GM19328 (cell line): ENCODE measurements at regions not wholly inside any gene's neighbourhood (a gene's known extent, or its start where the extent isn't known, plus 50 kb on each side); places are given as distances from the start of the nearest gene placed in this dataset.
"Not testable (repeated sequence)": the region's sequence is repeated elsewhere in the genome, so short reads cannot be mapped to it uniquely, and the experiment has no call there.

Source experiments
- ATAC-seq: cut with Tn5 transposase; IDR thresholded peaks from one replicate; pipeline ENCODE4 v1.9.1; 2021; ENCODE audit warnings: mild to moderate bottlenecking, moderate library complexity; ENCODE audit not compliant: unreplicated experiment

DNA sequence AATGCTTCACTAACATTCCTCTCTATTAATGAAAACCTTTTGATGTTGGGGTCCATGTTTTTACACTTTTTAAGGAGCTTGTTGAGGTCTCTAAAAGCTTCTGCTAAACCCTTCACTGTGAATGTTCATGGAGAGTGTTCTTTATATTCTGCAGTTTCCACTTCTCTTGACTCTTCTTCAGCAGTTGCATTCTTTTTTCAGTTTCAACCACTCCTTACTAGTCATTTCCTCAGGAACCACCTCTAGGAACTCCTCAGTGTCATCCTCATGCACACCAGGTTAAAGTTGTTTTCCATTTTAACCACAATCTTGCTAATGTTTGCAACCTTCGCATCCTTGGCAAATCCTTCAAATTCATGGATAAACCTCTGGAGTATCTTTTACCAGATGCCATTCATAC is 821.6 kb downstream of the ANKRD7 start:
- ATAC-seq: no peak

DNA sequence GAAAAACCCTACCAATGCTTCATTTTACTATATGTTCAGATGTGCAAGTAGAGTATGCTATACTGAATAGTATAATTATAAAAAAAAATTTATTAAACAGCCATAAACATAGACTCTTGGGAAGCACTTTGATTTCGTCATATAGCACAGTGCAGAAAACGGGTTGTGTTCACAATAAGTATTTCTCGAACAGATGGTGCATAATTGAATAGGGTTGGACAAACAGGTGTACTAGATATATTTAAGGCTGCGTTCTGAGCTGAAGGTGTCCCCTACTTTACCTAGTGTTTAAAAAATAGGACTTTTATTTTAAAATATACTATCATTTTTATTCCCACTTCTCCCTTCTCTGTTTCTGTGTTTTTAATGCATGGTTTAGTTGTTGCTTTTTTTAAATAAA is 841.5 kb downstream of the ANKRD7 start:
- no peak for ATAC-seq

DNA sequence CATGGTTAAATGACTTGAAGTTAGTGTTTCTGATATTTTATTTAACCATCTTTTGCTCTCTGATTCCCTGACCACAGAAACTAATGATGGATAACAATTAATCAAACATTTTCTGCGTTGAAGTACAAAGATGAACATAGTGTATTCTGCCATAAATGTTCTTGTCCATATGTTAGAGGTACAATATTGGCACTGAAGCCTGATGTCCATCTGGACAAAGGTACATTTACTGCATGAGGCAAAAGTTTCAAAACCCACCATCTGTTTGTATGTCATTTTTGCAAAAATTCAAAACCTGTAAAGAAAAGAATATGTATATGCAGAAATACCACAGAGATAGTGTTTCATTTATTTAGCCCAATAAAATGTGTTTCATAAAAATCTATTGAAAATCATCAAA is 861.5 kb downstream of the ANKRD7 start:
- ATAC-seq: no peak

DNA sequence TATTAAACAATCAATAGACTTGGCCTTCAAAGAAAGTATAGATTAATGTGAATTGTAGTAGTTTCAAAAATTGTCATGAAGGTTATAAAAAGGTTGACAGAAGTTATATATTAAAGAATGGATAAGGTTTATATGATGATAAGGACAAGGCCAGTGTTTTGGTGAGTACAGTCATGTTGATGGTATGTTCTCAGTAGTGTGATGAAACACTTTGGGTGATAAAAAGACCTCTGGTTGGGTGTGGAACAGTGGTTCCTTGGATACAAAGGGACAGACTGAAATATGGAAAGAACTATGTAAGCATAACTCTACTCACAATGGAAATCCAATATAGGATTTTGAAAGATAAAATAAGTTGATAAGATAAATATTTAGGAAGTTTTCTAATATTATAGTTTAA is 866.3 kb downstream of the ANKRD7 start:
- no peak for ATAC-seq

DNA sequence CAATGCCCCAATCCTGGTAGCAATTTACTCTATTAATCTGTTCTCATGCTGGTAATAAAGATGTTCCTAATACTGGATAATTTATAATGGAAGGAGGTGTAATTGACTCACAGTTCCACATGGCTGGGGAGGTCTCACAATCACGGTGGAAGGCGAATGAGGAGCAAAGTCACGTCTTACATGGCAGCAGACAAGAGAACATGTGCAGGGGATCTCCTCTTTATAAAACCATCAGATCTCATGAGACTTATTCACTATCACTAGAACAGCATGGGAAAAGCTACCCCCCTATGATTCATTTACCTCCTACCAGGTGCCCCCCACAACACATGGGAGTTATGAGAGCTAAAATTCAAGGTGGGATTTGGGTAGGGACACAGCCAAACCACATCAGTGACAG is 872.2 kb downstream of the ANKRD7 start:
- no peak for ATAC-seq

DNA sequence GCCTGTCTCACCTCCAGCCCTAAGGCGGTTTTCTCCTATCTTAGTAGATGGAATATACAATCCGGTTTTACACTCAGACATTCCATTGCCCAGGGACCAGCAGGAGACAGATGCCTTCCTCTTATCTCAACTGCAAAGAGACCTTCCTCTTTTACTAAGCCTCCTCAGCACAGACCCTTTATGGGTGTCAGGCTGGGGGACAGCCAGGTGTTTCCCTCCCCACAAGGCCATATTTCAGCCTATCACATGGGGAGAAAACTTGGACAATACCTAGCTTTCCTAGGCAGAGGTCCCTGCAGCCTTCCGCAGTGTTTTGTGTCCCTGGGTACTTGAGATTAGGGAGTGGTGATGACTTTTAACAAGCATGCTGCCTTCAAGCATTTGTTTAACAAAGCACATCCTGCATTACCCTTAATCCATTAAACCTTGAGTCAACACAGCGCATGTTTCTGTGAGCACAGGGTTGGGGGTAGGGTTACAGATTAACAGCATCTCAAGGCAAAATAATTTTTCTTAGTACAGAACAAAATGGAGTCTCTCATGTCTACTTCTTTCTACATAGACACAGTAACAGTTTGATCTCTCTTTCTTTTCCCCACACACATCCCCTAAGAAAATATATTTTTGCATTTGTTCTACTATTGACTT is 876.2 kb downstream of the ANKRD7 start:
- ATAC-seq: not testable (repeated sequence)

DNA sequence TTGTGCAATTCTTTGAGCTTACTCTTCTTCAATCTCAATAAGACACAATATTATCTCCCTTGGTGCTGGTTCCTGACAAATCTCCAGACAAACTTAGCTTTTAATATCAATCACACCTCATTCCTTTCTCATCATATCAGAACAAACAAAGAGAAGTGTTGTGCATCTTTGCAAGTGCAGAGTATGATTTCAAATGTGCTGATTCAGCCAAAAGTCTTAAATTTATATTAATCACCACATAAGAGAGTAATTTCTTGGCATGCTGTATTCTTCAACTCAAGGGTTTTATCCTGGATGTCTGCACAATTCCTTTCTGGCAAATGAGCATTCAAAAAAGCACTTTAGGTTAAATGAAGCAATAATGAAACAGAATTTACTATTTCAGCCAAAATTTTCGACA is 877.8 kb downstream of the ANKRD7 start:
- ATAC-seq: no peak

DNA sequence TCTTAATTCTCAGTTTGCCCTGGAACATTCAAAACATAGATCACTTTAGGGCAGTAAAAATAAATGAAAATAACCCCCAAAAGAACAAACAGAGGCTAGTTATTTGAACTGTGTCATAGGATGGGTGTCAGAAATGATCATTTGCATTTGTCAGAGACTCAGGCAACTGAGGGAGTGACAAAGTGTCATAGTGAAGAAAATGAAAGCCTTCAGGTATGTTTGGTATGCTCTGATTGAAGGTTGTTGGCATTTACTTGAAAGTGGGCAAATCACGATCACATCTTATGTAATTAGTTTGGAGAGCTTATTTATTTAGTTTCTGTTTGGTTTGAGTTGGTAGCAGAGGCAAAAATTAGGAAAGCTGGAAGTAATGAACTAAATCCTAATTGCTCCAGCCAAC is 880.9 kb downstream of the ANKRD7 start:
- no peak for ATAC-seq

DNA sequence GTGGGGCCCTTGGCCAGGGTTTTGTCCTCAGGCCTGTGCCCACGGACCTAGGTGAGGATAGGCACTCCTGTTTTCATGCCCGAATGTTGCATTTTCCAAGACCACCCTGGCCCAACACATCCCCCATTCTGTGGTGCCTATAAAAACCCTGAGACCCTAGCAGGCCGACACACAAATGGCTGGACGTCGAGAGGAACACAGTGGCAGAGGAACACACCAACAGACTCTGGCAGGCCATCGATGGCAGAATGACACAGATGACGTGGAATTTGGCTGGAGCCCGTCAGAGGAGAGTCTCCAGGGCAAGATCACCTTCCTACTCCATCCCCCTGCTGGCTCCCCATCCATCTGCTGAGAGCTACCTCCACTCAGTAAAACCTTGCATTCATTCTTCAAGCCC is 898.8 kb downstream of the ANKRD7 start:
- no peak for ATAC-seq

DNA sequence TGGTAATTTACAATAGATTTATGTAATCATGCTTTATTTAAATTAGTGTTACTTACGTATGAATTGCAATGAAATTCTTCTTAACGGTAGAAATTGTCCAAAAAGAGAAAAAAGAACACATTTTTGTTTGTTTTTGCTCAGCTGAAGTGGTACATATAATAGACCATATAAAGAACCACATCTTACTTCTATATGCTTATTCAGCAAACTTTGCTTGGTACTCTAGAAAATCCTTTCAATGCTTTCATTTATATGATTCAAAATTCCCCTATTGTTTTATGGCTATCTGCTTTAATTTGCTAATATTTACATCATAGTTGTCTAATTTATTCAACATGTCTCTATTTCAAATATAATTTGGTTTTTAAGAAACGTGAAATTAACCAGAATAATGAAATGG is 903.2 kb downstream of the ANKRD7 start:
- ATAC-seq: no peak

DNA sequence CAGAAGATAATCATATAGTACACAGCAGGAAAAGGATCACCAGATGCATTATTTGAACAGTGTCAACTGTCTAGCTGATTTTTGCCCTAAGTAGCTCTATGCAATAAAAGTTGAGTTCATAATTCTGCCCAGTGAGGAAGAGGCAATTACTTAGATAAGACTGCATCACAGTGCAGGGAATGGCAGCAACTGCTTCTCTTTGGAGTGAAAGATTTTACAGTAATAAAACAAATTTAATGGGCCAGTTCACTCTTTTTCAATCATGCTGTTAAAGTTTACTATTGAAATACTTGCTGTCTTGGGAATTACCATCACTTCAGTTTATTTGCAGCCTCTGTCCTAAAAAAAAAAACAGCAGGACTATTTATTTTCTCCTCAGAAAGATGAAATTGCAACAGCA is 907.9 kb downstream of the ANKRD7 start:
- ATAC-seq: no peak

DNA sequence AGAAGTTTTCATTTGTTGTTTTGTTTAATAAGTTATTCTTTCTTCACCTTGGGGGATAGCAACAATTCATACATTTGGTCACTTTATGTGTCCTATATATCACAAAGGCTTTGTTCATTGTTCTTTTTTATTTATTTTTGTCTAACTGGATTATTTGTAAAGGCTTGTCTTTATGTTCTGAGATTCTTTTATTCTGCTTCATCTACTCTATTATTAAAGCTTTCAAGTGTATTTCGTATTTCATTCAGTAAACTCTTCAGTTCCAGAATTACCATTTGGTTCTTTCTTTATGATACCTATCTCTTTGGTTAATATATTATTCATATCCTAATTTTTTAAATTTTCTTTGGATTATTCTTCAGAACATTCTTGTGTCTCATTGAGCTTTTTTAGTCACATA is 942.9 kb downstream of the ANKRD7 start:
- no peak for ATAC-seq

DNA sequence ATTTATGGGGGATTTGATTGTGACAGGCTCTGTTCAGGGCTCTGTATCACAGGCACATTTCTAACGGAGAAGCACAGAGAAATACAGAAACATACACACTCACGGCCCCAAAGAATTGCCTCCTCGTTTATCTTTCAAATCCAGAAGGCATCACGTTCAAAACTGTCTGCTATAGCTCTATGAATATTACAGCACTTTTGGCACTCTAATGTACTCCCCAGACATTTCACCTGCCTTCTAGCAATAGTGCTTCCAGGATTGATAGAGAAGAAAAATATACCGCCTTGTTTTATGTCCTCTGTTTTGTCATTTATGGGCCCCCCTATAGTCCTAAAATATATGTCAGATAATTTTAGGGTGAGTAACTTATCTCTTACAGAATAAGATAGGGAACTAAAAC is 947.5 kb downstream of the ANKRD7 start:
- no peak for ATAC-seq

DNA sequence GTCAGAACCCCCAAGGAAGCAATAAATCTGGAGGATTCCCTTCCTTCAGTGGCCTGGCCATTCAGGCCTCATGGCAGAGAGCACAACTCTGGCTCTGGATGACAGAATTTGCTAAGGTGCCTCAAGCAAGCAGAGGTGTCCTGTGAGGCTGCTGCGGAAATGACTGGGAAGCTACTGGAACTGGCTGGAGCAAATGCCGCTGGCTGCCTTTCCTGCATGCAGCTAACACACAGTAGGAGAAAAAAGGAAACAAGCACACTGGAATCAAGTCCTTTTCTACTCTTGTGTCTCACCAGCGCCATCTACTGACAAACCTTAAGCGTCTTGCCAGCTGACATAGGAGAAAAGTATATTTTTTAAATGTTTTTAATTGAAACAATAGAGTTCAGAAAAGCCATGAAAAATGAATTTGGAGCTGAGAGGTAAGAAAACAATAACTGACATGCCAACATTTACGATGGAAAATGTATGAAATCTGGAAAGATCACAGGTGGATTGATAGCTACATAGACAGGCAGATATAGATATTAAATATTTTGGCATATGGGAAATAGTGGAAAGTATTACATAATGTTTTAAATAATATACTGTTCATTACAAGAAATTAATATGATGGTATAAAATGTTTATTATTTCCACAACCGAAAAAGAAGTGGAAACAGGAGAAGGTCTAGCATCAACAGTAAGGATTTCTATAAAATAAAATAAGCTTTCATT is 951.6 kb downstream of the ANKRD7 start:
- peak; percentile 72 for ATAC-seq

DNA sequence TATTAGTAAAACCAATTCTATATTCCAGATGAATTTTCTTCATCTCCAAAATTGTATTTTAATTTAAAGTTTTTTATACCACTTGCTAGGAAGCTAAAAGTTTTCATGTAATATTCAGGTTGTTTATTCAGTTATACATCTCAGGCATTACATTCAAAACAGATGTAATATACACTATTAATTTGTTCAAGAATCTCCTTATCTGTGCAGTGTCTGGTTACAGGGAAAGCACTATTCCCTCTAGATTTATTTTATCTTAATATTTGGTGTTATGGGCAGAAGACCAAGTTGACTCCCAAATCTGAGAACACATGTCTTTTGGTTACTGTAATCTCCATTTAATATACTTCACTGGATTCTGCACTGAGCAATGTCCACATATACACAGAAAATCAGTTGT is 953.4 kb downstream of the ANKRD7 start:
- ATAC-seq: no peak

DNA sequence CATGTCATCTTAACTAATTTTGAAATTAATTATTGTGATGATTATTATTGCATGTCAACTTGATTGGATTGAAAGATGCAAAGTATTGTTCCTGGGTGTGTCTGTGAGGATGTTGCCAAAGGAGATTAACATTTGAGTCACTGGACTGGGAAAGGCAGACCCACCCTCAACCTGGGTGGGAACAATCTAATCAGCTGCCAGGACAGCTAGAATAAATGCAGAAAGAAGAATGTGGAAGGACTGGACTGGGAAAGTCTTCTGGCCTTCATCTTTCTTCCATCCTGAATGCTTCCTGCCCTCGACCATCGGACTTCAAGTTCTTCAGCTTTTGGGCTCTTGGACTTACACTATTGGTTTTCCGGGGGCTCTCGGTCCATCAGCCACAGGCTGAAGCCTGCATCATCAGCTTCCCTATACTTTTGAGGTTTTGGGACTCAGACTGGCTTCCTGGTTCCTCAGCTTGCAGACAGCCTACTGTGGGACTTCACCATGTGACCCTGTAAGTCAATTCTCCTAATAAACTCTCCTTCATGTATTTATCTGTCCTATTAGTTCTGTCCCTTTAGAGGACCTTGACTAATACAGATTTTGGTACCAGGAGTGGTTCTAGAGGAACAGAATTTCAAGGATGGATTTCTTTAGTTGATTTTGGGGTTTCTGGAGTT is 959.8 kb downstream of the ANKRD7 start:
- ATAC-seq: no peak

DNA sequence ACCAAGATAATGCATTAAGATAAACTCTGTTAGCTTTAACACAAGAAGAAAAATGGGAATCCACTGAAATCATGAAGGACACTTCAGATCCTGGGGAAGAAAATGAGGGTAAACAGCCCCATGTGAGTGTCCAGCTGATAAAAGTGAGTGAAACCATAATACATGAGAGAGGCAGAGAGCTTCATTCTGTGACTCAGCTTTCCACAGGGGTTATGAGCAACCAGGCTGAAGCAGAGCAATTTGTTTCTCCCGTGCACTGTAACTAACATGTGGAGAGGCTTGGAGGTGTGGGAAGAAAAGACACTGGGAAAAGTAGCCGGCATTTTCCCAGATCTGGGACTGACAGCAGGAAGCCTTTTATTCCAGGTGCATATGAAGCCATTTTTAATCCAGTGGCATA is 971.7 kb downstream of the ANKRD7 start:
- ATAC-seq: no peak

DNA sequence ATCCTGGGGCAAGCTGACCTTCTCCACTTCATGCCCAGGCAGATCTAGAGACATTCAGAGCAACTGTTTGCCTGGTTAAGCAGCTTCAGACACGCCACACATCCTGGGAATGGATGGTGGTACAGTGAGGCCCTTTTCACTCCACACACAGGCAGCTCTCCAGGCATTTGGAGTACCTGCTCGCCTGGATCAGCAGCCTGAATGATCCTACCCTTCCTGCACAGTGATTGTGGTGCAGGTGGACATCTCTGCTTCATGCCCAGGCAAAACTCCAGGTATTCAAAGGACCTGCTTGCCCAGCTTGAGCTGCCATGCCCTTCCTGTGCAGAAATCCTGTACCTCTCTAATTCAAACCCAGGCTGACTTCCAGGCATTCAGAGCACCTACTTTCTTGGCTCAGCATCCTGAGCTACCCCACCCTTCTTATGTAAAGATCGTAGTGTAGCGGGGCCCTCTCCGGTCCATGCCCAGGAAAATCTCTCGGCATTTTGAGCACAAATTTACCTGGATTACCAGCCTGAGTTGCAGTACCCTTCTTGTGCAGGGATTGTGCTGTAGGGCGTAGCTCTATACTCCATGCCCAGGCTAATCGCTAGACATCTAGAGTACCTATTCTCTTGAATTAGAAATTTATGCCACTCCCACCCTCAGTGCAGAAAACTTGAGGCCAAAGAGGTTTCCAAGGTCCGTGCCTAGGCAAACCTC is 972.8 kb downstream of the ANKRD7 start:
- ATAC-seq: peak; percentile 15

DNA sequence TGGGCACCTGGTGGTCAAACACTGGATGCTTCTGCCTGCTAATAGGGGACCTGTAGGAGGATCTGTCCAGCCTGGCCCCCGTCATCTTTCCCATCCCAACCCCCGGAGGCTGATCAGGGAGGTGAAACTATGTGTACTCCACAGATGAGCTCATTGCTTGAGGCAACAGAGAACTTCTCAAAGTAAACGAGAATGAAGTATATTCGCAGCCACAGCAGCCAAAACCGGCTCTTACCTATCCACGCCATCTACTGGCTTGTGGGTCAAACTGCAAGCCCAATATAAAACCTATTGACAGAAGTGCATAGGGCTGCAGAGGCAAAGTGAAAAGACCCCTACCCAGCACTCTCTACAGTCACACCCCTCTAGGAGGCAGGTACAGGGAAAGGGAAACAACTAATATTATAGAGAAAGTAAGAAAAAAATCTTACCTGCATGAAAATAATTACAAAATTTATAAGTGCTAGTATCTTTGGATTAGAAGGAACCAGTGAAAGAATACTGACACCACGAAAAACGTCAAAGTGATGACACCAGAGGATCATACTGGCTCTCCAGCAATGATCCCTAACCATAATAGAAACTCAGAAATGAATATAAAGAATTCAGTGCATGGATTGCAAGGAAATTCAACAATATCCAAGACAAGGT is 973.5 kb downstream of the ANKRD7 start:
- peak; percentile 85 for ATAC-seq

DNA sequence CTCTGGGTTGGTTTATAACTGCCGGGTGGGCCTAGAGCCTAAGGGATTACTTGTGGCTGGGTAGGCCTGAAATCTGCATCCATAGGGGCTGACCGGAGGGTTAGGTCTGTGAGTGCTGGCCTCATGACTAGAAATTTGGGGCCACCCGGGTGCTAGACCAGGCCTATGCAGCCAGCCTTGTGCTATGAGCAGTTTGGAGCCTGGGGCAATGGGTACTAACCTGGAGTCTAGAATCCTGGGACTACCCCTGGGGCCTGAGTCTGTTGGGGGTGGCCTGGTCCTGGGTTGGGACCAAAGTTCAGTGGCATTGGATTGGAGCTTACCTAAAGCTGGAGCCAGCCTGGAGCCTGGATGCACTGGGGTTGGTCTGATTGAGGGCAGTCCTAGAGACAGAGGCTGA is 995.2 kb downstream of the ANKRD7 start:
- no peak for ATAC-seq

DNA sequence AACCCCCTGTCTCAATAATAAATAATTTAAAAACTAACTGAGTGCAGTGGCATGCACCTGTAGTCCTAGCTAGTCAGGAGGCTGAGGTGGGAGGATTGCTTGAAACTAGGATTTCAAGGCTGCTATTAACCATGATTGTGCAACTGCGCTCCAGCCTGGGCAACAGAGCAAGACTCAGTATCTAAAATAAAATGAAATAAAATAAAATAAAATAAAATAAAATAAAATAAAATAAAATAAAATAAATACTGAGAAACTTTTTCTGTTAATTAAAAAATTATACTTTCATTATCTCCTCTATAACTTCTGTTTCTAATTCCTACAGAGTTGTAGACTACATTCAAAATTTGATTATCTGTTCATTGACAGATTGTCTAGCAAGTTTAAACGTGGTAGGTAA is 999.4 kb downstream of the ANKRD7 start:
- ATAC-seq: no peak
